ENCODE measurements at regions not wholly inside any gene's neighbourhood (a gene's known extent, or its start where the extent isn't known, plus 50 kb on each side); places are given as distances from the start of the nearest gene placed in this dataset.

GRCh38 chr6:104617591-104617990 is 242.1 kb downstream of the HACE1 start:
- TF ChIP-seq CTCF (IDR thresholded peaks at IDR 0.05) (no peak), EP300 (IDR thresholded peaks at IDR 0.05) (no peak)
